Adrenal gland (tissue), 5 donors: ENCODE measurements at regions not wholly inside any gene's neighbourhood (a gene's known extent, or its start where the extent isn't known, plus 50 kb on each side); places are given as distances from the start of the nearest gene placed in this dataset.

Source experiments
- POLR2A ChIP-seq, 2 donors: fragments of 450-650 bp; IDR thresholded peaks; one replicate each; pipeline ENCODE4 v1.6.1; 2017; ENCODE audit warnings: antibody characterized with exemption in 2 of 2, mild to moderate bottlenecking in 2 of 2, moderate library complexity in 1 of 2
- TF ChIP-seq, protein P1 (sequence below), 6 experiments: fragments of 450-650 bp in 4 of 6; fragments of 200-600 bp in 2 of 6; sonication (generic) in 1 of 6; IDR thresholded peaks; 1 replicate in 5 of 6; 2 replicates in 1 of 6; pipeline versions ENCODE4 v1.5.1 to v1.8.0; 2016 to 2021; ENCODE audit warnings: antibody characterized with exemption in 6 of 6, mild to moderate bottlenecking in 2 of 6, moderate library complexity in 1 of 6
- donor health status: DM: no; HTN: no; CAD: no.

DNA sequence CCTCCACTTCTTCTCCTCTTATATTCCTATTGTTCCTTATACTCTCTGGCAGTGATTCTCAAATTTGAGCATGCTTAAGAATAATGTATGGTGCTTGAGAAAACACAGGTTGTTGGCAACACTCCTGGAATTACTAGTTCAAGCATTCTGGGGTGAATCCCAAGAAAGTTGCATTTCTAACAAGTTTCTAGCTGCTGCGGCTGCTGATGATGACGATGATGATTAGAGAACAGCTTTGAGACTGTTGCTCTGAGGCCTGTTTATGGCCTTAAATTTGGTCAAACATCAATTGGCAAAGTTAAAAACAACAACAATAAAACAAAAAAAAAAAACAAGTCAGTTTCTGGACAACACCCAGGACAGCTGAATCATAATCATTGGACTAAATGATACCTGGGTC lies 961.9 kb downstream of the CDH11 start:
- TF ChIP-seq, protein P1, sequence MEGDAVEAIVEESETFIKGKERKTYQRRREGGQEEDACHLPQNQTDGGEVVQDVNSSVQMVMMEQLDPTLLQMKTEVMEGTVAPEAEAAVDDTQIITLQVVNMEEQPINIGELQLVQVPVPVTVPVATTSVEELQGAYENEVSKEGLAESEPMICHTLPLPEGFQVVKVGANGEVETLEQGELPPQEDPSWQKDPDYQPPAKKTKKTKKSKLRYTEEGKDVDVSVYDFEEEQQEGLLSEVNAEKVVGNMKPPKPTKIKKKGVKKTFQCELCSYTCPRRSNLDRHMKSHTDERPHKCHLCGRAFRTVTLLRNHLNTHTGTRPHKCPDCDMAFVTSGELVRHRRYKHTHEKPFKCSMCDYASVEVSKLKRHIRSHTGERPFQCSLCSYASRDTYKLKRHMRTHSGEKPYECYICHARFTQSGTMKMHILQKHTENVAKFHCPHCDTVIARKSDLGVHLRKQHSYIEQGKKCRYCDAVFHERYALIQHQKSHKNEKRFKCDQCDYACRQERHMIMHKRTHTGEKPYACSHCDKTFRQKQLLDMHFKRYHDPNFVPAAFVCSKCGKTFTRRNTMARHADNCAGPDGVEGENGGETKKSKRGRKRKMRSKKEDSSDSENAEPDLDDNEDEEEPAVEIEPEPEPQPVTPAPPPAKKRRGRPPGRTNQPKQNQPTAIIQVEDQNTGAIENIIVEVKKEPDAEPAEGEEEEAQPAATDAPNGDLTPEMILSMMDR (IDR thresholded peaks at IDR 0.05): no peak
- no peak for TF ChIP-seq POLR2A (IDR thresholded peaks at IDR 0.05)
